AG10803 (cell line): ENCODE measurements at regions not wholly inside any gene's neighbourhood (a gene's known extent, or its start where the extent isn't known, plus 50 kb on each side); places are given as distances from the start of the nearest gene placed in this dataset.
A peak's percentile ranks its signal among the peaks of the same experiment; 100 is the strongest.

Source experiments
- DNase-seq: peaks from one replicate; pipeline ENCODE4 v3.0.0; 2010; ENCODE audit warnings: low read depth
- H3K4me3 ChIP-seq: 2 replicates; pipeline ENCODE4 v1.5.1; 2011; ENCODE audit warnings: mild to moderate bottlenecking, low read length, control low read depth
- TF ChIP-seq, protein P1 (sequence below): conservative IDR thresholded peaks from 2 replicates; pipeline ENCODE4 v1.5.1; 2011; ENCODE audit warnings: mild to moderate bottlenecking, low read length, control low read depth, inconsistent platforms

DNA sequence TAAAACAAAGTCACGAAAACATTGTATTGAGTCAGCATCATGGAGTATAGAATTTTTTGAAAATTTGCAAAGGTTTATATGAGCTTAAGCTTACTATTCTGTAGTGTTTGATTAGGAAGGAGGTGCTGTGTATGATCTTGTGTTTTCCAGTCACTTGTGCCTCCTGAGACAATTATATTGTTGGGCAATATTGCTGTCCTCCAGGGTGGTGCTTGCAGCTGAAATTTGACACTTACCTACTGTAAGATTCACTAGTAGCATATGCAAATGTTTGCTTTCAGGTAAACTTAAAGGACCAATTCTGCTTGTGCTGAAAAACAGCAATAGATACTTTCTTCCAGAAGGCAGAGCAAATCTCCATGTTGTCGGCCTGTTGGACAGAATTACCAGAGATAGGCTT, 268.0 kb downstream of the TGFB2 start:
- no peak for DNase-seq
- TF ChIP-seq, protein P1, sequence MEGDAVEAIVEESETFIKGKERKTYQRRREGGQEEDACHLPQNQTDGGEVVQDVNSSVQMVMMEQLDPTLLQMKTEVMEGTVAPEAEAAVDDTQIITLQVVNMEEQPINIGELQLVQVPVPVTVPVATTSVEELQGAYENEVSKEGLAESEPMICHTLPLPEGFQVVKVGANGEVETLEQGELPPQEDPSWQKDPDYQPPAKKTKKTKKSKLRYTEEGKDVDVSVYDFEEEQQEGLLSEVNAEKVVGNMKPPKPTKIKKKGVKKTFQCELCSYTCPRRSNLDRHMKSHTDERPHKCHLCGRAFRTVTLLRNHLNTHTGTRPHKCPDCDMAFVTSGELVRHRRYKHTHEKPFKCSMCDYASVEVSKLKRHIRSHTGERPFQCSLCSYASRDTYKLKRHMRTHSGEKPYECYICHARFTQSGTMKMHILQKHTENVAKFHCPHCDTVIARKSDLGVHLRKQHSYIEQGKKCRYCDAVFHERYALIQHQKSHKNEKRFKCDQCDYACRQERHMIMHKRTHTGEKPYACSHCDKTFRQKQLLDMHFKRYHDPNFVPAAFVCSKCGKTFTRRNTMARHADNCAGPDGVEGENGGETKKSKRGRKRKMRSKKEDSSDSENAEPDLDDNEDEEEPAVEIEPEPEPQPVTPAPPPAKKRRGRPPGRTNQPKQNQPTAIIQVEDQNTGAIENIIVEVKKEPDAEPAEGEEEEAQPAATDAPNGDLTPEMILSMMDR, result no peak

DNA sequence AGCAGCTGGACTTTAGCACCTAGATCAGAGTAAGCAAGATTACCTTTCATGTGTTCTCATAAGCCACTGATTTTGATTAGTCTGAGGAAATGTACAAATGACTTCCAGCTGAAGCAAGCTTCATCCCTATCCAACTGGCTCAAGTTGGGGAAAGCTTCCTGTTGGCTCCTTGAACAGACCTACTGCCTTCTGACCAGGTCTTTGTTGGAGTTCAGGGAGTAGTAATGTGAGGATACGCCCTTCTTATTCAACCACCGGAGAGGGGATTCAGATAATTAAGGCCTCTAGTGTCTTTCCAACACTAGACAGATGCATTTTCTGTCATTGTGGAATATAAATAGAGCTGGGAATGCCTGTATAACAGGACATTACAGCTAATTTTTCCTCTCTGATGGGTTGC, 268.9 kb downstream of the TGFB2 start:
- TF ChIP-seq, protein P1, result no peak
- H3K4me3 ChIP-seq, result no peak overlapping the region
- no peak for DNase-seq

More for the DNA sequence above, 268.0 kb downstream of the TGFB2 start:
- no peak overlapping the region for H3K4me3 ChIP-seq

DNA sequence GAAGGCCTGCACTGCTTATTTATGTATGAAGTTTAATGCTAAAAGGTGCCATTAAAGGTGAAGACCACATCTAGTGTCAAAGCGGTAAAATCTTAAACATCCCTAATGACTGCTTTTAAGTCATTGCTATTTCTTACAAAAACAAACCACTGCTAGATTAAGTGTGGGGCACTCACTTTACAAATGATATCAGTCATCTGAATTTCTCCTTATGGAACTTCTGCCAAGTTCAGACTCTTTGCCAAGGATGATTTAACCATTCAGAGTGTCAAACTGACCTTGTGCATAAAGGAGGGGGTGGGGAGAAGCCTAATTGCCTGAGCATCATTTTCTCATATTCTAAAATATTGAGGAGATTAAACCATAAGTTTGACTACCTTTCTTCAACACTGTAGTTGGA, 271.5 kb downstream of the TGFB2 start:
- TF ChIP-seq, protein P1, result no peak
- no peak for DNase-seq
- H3K4me3 ChIP-seq, result no peak overlapping the region

DNA sequence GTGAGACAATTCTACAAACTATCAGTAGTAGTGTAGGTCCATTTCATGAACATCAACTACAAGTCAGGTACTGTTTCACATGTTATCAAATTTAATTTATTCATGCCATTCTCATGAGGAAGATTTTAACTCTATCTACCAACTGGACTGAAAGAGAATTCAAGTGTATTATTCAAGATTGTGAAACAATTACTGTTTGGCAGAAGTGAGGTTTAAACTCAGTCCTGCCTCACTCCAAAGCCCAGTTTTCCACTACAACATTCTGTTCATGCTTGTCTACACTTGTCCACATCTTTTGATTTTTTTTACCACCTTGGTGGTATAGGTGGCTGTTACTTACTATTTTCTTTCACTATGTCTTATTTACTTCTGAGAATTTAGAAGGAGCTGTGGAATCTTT, 272.9 kb downstream of the TGFB2 start:
- DNase-seq, result peak; percentile 3

DNA sequence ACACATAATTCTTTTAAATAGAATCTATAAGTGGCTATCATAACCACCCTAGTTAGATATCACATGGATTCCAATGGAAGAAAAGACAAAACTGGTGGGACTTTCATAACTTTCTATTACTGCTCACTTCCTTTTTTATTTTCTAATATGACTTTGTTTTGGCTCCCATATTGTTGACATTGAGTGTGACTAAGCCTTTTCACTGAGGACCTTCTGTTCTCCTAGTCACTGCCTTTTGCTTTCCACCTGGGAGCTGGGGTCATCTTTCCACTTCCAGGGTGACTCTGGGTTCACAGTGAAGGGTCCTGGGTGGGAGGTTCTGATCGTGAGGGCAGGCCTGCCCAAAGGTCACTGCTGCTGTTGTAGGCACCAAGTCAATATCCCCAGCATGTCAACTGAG, 275.8 kb downstream of the TGFB2 start:
- no peak overlapping the region for H3K4me3 ChIP-seq
- no peak for DNase-seq
- TF ChIP-seq, protein P1, result no peak

More for the DNA sequence above, 272.9 kb downstream of the TGFB2 start:
- no peak overlapping the region for H3K4me3 ChIP-seq
- TF ChIP-seq, protein P1, result no peak

DNA sequence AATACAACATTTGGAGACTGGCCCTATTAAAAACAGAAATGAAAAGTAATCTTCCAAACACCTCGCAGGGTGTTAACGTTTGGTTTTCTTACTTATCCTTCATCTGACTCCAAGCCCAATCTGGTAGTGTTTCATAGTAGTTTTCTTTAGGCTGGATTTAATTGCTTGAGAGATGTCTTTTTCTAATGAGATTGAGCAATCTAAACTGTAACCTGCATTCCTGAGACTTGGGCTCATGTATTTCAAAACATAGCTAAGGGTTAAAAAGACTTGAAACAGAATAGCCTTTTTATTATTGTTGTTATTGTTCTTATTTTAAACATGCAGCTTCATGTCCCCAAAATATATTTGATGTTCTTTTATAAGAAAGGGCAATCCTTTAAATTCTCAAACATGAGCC, 278.9 kb downstream of the TGFB2 start:
- TF ChIP-seq, protein P1, result no peak
- H3K4me3 ChIP-seq, result no peak overlapping the region
- no peak for DNase-seq

DNA sequence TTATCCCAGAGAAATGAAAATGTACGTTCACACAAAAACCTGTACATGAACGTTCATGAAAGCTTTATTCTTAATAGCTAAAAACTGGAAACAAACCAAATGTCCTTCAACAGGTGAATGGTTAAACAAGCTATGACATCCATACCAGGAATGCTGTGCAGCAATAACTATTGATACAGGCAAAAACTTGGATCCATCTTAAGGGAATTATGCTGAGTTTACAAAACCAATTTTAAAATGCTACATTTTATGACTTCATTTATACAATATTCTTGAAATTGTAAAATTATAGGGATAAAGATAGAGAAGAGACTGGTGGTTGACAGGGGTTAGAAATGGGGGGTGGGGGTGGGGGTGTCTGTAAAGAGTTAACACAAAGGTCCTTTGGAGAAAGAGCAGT, 280.3 kb downstream of the TGFB2 start:
- DNase-seq, result no peak
- no peak overlapping the region for H3K4me3 ChIP-seq
- TF ChIP-seq, protein P1, result no peak
